NCI-H82 treated with DMSO at 0.1 percent for 48 hours (cell line): ENCODE measurements at regions not wholly inside any gene's neighbourhood (a gene's known extent, or its start where the extent isn't known, plus 50 kb on each side); places are given as distances from the start of the nearest gene placed in this dataset.
A peak's percentile ranks its signal among the peaks of the same experiment; 100 is the strongest.
"Not testable (repeated sequence)": the region's sequence is repeated elsewhere in the genome, so short reads cannot be mapped to it uniquely, and the experiment has no call there.

Experiments used
- DNase-seq: peaks from one replicate; lab custom pipeline; 2025; ENCODE audit not compliant: unreplicated experiment; lab: John Stamatoyannopoulos, UW

DNA sequence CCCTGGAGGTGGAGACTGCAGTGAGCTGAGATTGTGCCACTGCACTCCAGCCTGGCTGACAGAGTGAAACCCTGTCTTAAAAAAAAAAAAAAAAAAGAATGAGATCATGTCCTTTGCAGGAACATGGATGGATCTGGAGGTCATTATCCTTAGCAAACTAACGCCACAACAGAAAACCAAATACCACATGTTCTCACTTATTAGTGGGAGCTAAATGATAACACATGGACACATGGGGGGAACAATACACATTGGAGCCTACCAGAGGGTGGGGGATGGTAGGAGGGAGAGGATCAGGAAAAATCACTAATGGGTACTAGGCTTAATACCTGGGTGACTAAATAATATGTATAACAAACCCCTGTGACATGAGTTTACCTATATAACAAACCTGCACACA is 108.0 kb upstream of the FHL2 start:
- DNase-seq, result not testable (repeated sequence)

DNA sequence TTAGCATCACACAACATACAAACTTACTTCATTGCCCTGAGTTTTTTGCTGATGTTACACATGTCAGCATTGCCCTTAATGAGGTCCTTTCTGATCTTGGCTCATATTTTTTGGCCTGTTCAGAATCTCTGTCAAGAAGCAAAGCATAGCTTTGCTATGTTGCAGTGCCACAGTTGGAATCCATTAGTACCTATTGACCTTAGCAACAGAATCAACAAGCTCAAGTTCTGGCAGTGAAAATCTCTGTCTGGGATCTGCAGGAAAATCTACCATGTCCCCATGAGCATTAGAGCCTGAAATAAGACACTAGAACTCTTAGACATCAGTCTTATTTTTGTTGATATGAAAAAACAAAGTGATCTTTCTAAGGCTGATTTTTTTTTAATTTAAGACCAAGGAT is 105.6 kb upstream of the FHL2 start:
- no peak for DNase-seq

DNA sequence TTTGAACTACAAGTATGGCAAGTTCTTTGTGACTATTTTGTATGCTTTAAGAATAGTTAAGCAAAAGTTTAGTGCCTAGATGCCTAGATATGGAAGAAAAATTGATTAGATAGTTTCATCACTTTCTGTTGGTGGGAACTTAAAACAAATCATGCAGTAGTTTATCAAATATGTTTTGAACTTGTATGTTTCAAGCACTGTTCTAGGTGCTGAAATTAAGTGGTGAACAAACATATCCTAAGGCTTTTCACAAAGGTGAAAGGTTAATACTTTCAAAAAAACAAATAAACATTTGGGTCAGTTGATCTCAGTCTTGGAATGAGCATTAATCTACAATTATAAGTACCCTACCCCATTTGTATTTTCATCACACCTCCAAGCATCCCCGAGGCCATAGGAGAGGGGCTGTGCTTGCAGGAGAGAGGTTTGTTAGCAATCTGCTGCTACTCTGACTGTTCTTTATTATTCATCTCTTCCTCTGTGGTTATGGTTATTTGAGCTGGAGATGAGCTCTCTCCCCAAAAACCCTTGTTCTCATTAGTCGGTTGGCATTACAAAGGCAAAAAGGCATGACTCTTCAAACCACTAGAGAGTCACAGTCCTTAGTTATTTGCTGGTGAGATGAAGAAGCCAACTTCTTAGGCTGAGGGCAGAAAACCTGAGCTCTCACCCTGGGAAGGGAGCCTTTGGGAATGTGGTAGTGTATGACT is 103.9 kb upstream of the FHL2 start:
- DNase-seq, result no peak

DNA sequence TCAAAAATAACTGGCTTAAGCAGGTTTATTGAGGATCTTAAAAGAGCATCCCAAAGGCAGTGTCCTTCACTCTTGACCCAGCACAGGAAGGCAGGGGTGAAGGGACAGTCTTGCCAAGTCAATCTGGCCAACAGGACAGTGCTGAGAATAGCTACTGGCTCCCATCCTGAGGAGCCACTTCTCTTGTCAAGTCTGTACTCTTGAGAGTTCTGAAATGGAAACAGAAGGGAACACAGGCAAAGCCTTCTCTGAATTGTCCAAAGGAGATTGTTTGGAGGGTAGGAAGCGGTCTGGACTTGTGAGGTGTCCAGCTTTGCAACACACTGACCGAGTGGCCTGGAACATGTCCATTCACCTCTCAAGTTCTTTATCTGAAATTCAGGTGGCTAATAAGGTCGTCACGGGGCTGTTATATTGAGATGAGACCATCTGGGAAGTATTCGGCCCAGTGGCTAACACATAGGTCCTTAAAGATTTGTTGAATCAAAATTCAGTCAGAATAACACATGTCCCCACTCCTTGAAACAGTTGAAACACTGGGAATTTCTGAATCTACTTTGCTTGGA is 99.5 kb upstream of the FHL2 start:
- no peak for DNase-seq

DNA sequence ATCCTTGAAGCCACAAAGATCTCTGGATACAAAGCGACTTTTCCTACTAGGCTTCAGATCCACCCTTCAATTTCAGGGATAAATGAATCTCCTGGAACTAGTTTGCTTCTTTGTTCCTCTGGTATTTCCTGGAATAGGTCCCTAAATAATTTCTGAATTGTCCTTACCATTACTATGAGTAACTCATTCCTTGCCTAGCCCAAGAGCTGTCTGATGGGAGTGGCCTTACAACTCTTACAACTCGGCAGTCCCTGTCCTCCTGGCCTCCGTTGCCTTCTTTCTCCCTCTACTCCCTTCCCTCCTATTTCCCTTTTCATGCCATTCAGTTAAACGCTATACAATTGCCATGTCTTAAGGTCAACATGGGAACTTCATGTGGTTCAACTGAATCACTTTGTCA is 98.2 kb upstream of the FHL2 start:
- DNase-seq, result no peak

DNA sequence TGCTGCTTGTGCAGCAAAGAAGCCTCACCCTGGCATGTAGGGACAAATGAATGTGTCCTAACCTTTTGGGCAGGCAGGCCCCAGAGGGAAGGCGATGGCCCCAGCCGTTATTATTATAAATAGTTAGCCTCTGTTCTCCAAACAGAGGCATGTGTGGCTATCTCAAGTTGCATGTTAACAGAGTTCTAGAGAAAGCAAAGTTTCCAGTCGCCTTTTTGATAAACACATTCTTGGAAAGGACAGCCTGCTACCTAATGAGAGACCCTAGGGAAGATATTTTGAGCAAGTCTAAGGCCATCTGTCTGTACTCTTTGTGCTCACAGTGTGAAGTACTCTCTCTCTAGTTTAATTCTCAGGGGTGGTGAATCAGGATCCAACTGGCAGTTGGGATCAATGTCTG is 97.4 kb upstream of the FHL2 start:
- no peak for DNase-seq

DNA sequence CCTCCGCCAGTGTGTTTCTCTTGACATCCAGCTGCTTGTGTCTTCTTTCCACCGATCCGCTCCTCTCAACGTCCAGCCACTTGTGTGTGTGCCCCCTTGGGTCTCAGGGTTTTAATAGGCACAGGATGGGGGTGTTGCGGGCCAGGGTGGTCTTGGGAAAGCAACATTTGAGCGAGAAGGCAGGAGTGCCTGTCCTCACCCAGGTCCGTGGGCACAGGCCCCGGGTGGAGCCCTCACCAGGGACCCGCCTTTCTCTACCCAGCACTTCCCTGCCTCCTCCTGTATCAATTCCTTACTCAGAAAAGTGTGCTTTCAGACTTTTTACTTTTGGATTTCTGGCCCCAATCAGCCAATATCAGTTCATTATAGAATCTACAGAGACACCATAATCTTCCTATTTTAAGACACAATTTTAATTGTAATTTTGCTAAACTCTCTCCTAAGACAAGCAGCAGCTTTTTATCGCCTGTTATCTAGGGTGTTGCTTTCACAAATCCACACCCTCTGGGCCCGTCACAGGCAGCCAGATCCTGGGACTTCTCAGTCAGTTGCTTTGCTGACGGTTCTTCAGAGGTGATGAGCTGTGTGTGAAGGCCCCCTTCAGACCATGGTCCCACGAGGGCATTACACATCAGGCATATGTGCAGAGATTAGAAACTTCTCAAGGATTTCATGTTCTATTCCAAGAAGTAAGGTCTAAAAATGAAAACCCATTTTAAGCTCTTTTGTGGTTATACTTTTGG is 96.0 kb upstream of the FHL2 start:
- no peak for DNase-seq

DNA sequence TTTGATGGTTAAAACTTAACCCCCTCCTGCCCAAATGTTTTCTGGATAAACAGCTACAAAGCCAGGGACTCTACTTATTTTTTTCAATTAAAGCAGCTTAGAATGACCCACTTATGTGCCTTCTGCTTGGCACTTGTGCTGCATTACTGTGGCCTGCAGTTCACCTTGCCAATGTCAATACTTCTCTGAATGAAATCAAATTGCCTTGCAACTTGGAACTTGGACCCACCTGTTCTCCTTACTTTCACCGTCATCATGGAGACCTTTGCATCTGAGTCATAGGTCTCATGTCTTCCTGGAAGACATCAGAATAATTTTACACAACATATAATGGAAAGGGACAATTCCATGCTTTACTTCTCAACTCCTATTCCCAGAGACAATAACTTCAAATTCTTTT is 92.1 kb upstream of the FHL2 start:
- no peak for DNase-seq

DNA sequence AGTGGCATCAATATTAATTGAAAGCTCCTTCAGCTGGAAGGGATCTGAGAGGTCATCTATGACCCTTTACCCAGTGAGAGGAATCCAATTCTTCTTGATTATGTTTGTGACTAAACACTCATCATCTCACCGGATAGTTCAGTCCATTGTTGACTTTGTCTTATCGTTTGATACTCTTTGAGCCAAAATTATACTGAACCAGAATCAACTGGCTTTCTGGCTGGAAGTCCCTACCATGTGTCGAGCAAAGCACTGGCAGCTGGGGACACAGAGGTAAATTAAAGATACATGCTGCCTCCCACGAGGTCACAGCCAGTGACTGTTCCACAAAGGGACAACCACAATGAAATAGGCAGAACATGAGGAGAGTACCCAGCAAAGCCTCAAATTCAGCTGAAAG is 91.4 kb upstream of the FHL2 start:
- no peak for DNase-seq

DNA sequence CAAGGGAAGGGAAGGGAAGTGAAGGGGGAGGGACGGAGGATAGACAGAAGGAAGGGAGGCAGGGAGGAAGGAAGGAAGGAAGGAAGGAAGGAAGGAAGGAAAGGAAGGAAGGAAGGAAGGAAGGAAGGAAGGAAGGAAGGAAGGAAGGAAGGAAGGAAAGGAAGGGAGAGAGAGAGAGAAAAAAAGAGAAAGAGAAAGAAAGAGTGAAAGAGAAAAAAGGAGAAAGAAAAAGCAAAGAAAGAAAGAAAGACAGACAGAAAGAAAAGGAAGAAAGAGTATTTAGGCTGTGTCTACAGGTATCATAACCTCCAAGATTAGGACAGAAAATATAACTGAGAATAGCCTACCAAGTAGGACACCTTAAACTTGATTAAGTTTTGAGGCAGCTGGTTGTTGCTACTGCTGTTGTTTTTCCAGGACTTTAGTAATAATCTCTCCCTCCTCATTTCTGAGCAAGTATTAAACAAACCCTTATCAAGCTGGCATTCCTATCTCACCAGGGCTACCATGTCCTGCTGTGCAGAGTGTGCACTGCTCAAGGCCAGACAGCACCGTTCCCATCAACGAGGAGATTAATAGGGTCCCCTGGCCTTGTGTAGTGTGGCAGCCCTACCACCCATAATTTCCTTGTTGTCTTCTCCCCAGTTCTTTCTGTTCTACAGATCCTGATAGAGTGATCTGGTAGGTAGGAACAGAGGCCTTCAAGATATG is 90.5 kb upstream of the FHL2 start:
- DNase-seq, result no peak

DNA sequence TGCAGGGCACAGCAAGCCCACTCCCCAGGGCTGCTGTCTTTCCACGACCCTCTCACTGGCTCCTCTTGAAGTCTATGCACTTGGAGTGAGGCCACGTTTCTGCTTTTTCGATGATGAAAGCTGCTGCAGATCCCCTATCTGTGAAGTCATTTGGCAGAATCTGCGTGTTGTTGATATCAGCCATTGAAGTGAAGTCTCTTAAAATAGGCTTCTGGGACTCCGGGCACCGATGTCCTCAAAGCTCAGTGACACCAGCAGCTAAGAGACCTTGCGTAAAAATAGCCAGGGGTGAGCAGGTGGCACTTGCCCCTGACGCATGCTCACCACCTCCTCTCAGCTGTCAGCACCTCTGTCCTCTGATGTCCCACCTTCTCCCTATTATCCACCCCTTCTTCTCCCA is 89.4 kb upstream of the FHL2 start:
- no peak for DNase-seq

DNA sequence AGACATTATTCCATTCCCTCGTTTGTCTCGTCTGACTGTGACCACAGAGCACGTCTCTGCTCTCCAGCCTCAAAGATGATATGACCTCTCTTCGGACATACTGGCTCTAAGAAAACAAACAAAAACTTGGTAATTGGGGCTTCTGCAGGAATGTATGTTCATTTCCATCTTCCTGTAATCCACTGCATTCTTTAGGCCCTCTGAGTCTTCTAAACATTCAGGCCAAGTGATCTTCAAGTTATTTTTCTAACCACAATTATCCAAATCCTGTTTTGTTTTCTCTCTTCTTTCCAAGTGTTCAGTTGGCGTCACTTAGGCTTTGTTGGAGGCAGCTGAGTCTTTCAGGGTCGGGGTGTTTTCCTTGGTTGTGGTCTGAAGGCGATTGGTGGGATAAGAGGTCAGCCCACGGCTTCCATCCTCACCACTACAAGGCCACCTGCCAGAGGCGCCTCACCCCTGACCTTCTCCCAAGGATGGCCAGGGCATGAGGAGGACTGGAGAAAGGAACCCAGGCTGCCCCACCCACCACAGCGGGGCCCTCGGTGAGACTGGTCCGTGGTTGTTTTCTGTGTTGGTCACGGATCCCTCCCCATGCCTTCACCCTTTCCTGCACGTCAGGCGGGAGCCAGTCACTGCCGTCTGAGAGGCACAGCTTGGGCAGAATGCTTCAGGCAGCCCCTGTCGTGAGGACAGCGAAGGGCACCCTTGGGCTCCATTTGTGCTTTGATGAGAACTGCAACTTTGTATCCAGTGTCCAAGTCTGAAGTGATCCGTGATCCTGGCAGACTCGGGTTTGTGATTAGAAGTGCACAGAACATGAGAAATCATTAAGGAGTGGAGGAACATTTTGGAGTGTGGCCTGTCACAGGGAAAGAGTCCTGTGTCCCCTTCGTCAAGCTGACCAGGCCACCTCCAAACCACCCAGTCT is 88.6 kb upstream of the FHL2 start:
- DNase-seq, result no peak

DNA sequence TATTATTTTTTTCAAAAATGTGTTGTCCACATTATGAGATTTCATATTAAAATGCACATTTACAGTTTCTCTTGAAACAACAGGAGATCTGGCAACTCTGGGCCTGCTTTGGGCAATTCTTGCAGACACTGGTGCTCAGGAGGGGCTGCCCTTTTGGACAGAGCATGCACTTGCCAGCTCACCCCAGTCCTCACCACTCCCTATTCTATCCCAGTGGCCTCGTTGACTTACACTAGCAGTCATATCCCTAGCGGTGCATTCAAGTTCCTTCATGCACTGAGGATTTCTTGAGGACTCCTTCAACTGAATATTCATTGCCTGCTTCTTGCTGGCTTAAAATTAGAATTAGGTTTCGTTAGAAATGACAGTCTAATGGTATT is 87.9 kb upstream of the FHL2 start:
- DNase-seq, result no peak

DNA sequence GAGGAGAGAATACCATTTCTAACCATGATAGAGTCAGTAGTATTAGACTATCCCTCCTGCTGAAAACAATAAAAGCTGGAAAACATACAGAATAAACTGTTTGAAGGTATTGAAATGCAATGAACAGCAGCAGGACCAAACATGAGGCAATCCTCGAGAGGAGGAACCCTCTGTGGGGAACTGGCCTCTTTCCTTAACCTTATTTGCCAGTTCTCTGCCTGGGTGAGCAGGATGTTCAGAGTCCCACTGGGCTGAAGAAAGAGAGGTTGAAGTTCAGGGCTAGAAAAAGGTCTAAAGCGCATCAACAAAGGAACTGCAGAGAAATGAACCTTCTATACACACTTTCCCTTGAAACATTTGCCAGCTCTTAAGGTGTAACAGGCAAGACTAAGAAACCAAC is 79.8 kb upstream of the FHL2 start:
- no peak for DNase-seq

DNA sequence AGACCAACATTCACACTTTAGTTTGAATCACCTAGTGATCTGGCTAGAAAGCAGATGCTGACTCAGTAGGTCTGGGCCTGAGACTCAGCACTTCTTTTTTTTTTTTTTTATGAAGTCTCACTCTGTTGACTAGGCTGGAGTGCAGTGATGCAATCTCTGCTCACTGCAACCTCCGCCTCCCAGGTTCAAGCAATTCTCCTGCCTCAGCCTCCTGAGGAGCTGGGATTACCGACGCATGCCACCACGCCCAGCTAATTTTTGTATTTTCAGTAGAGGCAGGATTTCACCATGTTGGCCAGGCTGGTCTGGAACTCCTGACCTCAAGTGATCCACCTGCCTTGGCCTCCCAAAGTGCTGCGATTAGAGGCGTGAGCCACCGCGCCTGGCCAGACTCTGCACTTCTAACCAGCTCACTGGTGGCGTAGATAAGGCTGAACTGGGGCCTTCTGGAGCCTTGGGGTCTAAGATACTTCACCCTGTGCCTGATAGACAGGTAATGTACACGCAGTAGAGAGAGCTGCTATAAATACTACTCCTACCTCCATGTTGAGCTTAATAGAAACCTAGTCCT is 78.3 kb upstream of the FHL2 start:
- DNase-seq, result not testable (repeated sequence)

DNA sequence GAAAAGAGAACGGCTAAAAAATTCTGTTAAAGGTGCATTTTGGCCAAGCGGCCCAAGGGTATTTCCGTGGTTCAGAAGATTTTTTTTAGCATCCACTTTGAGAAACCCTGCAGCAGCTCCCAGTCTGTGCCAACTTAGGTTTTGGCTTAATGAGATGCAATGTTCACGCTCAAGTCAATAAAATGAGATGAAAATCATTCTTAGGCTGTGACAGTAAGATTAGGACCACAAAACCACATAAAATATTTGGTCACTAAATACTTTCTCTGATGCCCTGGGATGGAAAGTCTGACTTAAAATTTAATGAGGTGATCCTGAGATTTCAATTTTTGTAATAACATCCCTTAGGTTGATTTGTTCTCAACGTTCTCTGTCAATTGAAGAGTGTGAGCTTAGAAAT is 74.2 kb upstream of the FHL2 start:
- no peak for DNase-seq

DNA sequence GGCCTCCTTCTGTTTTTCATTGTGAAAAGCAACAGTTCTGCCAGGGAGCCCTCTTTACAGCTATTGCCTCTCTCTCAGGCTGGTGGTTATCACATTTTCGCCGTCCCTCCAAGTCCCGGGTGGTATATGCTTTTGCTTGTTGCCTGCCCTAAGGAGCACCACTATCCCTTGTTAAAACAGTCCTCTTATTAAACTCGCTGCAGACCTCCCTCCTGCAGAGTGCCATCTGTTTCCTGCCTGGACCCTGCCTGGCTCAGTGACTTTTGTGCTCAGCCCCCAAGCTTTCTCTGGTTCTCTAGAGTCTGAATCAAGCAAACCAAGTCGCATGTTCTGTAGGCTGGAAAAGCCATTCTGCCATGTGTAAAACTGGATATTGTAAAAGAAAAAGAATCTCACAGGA is 72.1 kb upstream of the FHL2 start:
- DNase-seq, result peak; percentile 25

DNA sequence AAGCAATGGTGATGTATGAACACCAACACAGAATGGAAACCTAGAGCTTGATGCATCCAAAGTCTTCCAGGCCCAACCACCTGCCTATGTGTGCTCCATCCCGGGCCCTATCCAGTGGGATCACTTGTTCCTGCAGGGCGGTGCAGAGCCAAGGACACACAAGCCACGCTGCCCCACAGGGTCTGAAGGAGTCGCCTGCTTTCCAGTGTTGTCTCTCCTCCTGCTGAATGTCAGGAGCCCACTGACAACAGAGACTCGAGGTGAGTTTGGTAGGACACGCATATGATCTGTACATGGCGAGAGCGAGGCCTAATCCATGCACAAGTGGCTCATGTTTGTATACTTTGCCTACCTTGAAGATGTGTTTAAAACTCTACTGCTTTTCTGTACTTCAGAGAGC is 70.9 kb upstream of the FHL2 start:
- no peak for DNase-seq

DNA sequence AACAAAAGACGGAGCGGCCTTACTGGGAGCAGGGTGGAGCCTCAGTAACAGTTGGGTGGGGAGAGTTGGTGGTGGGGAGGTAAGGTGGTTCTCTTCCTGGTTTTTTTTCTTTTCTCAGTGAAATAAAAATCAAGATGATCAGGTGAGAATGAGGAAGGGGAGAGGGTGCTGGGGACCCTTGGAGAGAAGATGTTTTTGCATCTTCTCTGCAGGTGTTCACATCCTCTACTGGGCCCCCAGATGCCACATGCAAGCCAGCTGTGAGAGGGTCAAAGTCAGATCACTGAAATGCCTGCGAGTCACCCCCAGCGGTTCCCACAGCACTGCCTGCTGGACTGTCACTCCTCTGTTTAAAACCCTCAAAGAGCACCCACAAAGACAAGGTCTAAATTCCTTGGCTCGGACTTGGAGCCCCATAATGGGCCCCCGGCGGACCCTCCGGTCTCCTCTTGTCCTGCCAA is 69.8 kb upstream of the FHL2 start:
- DNase-seq, result no peak

DNA sequence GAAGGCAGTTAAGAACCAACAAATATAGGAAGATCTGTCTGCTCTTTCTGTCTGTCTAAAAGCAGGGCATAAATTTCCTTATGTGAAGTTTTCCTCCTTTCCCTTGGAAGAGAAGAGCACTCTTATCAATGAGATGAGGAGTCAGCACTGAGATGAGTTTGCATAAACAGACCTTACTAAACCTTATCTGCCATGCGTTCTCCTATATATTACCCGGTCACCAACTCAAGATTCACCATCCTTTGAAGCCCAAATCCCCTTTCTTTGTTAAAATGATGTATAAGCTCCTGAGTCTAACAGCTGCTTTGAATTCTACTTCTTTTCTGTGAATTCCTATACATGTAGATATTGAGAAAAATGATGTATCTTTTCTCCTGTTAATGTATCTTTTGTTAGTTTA is 65.5 kb upstream of the FHL2 start:
- DNase-seq, result no peak
